ENCODE measurements at regions not wholly inside any gene's neighbourhood (a gene's known extent, or its start where the extent isn't known, plus 50 kb on each side); places are given as distances from the start of the nearest gene placed in this dataset.

DNA sequence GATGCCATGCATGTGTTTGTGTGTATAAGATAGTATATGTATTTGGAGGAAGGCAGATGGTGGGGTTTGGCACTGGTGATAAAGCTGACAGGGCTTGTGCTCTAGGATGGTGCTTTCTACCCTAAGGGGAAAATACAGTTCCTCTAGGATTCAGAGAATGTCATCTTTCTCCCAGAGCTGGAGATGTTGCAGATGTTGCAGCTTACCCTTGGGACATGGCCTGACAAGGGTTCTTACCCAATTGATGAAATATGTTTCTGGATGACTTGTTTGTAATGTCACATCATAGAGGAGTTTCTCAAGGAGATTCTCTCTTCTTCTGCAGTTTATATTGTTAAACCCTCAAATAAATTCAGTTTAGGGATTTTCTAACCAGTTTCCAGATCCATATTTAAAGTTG, 52.5 kb upstream of the PITX2 start:
- TF ChIP-seq, protein P1, sequence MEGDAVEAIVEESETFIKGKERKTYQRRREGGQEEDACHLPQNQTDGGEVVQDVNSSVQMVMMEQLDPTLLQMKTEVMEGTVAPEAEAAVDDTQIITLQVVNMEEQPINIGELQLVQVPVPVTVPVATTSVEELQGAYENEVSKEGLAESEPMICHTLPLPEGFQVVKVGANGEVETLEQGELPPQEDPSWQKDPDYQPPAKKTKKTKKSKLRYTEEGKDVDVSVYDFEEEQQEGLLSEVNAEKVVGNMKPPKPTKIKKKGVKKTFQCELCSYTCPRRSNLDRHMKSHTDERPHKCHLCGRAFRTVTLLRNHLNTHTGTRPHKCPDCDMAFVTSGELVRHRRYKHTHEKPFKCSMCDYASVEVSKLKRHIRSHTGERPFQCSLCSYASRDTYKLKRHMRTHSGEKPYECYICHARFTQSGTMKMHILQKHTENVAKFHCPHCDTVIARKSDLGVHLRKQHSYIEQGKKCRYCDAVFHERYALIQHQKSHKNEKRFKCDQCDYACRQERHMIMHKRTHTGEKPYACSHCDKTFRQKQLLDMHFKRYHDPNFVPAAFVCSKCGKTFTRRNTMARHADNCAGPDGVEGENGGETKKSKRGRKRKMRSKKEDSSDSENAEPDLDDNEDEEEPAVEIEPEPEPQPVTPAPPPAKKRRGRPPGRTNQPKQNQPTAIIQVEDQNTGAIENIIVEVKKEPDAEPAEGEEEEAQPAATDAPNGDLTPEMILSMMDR (IDR thresholded peaks at IDR 0.05; ENCODE audit: insufficient read depth, low read length), result no peak

DNA sequence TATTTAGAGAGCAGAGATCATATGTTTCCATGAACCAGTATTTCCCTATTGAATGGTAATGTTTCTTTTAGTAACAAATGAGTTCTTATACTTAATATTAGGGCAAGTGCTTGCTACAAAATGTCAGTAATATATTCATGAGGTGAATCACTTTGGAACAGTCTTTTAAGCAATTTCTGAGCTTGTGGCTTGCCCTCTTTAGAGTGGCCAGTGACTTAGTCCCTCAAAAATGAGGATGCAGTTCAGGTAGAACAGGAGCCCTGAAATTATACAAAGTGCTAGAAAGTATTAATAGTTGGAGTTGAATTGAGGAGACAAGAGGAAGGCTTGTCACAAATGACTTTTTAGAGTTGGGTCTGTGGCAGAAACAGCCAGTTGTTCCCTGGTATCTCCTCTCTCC, 53.4 kb upstream of the PITX2 start:
- TF ChIP-seq, protein P1 (IDR thresholded peaks at IDR 0.05; ENCODE audit: insufficient read depth, low read length), result no peak
- no peak for DNase-seq (ENCODE audit: low read depth)
- H3K4me3 ChIP-seq (ENCODE audit: low read depth, low read length), result no peak overlapping the region

More for the DNA sequence above, 52.5 kb upstream of the PITX2 start:
- no peak for DNase-seq (ENCODE audit: low read depth)
- no peak overlapping the region for H3K4me3 ChIP-seq (ENCODE audit: low read depth, low read length)

DNA sequence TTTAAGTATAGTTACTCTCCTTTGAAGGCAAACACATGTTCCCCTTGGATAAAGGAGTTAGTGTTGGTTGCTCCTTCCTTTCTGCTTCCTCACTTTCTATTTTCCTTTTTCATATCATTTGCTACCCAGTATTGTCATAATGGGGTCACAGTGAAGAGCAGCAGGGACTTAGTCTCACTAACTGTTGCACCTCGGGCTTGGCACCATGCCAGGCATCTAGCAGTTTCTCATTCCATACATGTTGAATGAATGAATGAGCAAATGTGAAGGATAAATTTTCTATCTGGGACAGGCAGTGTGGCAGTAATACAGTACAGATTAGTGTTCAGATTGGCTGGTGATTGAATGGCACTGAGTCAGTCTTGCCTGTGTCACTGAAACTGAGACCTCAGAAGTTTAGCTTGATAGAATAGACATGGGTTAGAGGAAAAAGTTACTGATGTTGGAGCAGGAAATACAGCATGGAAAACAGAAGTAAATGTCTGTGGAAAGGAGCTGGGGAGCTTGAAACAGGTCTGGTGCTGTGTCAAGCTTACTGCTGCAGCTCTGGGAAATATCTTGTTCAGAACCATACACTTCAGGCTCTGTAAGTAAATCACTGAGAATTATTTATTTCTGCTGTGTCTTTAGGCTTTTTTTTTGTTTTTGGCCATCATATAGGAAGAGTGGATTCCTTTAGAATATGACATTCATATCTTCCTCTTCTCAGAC, 55.8 kb upstream of the PITX2 start:
- no peak for DNase-seq (ENCODE audit: low read depth)
- TF ChIP-seq, protein P1 (IDR thresholded peaks at IDR 0.05; ENCODE audit: insufficient read depth, low read length), result no peak
- H3K4me3 ChIP-seq (ENCODE audit: low read depth, low read length), result no peak overlapping the region

DNA sequence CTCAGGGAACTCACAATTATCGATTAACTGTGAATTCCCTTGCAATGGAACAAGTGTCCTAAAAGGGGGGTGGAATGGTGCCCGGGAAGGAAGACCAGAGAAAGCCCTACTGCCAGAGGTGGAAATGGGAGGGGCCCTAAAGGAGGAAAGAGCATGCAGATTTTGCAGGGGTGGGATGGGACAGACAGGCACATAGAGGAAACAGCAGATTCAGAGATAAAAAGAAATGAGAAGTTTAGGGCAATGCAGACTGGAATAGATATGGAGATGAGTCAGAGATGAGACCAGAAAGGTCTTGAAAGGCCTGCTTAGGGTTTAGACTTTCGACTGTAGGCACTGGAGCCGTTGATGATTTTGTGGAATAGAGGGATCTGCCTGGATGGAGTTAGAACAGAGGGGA, 57.4 kb upstream of the PITX2 start:
- TF ChIP-seq, protein P1 (IDR thresholded peaks at IDR 0.05; ENCODE audit: insufficient read depth, low read length), result no peak
- DNase-seq (ENCODE audit: low read depth), result no peak
- H3K4me3 ChIP-seq (ENCODE audit: low read depth, low read length), result no peak overlapping the region

DNA sequence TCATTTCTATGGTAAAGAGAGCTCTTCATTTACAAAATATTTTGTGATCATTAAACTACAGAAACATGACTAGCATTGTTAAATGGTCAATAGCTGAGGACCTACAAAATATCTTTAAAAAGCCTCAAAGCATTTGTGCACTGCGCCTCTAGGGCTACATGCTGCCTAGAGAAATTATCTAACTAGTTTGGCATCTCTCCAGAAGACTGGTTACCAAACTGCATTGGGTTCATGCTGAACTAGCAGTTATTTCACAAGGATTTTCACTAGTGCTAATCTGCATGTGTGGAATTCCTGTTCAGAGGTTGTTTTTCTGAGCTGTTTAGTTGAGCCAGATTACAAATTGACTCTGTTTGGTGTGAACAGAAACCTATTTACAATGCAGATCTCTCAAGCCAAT, 58.5 kb upstream of the PITX2 start:
- peak; percentile 14 for DNase-seq (ENCODE audit: low read depth)
- H3K4me3 ChIP-seq (ENCODE audit: low read depth, low read length), result no peak overlapping the region
- TF ChIP-seq, protein P1 (IDR thresholded peaks at IDR 0.05; ENCODE audit: insufficient read depth, low read length), result no peak

DNA sequence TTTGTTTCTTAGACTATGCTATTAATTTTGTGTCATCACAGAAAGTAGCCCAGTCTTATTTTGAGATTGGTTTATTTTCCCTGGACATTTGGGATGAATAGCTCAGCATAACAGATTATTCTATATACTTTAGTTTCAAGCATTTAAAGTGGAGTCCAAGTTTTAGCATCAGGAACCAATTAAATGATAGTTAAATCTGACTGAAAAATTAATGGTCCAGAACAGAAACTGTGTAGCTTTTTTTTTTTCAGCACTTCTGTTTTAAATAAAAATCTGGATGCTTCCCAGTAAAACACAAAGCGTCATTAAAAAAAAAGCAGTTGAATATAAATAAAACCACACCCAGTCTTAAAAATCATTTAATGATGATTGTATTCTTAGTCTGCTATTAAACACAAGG, 59.4 kb upstream of the PITX2 start:
- TF ChIP-seq, protein P1 (IDR thresholded peaks at IDR 0.05; ENCODE audit: insufficient read depth, low read length), result no peak
- peak; percentile 39 for DNase-seq (ENCODE audit: low read depth)

DNA sequence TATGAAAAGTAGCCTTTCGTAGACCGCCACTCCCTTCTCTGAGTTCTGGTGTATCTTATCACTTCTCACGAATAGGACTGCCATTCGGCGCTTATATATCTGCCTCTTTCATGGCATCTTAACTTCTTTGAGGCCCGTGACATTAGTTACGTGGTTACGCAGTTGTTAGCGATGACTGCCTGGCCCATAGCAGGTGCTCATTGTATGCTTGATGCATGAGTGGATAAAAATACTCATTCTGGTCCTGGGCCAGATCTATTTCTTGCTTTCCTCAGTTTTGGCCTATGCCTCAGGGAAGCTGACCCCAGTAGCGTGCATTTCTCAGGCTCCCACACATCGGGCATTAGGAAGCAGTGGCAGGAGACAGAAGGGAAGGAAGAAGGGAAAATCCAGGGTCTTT, 60.7 kb upstream of the PITX2 start:
- DNase-seq (ENCODE audit: low read depth), result no peak
- H3K4me3 ChIP-seq (ENCODE audit: low read depth, low read length), result no peak overlapping the region
- TF ChIP-seq, protein P1 (IDR thresholded peaks at IDR 0.05; ENCODE audit: insufficient read depth, low read length), result no peak

More for the DNA sequence above, 59.4 kb upstream of the PITX2 start:
- H3K4me3 ChIP-seq (ENCODE audit: low read depth, low read length), result no peak overlapping the region
